BJ (cell line): ENCODE measurements at regions not wholly inside any gene's neighbourhood (a gene's known extent, or its start where the extent isn't known, plus 50 kb on each side); places are given as distances from the start of the nearest gene placed in this dataset.

Experiments used
- CTCF ChIA-PET: fragments of 350-600 bp; formaldehyde crosslinking; extraction: SDS; loops from one replicate; lab custom pipeline; 2021; ENCODE audit warnings: antibody characterized with exemption, inconsistent platforms; lab: Yijun Ruan, JAX
- POLR2A ChIA-PET: fragments of 300-600 bp; sonication (Branson Sonifier 250); formaldehyde crosslinking; extraction: SDS; loops from one replicate; lab custom pipeline; 2021; ENCODE audit warnings: antibody characterized with exemption; lab: Charles Lee
- DNase-seq: peaks from one replicate; pipeline ENCODE4 v3.0.0-alpha.2; 2011; ENCODE audit warnings: low read depth
- H3K27me3 ChIP-seq: 2 replicates; pipeline ENCODE4 v1.6.0; 2011; ENCODE audit warnings: low read length; ENCODE audit not compliant: control insufficient read depth, insufficient read depth
- H3K36me3 ChIP-seq: 2 replicates; pipeline ENCODE4 v1.5.1; 2011; ENCODE audit warnings: low read length; ENCODE audit not compliant: control insufficient read depth, insufficient read depth
- H3K4me3 ChIP-seq: 2 replicates; pipeline ENCODE4 v1.5.1; 2011; ENCODE audit warnings: low read depth, mild to moderate bottlenecking, control low read depth, low read length
- CTCF ChIP-seq: IDR thresholded peaks from 2 replicates; pipeline ENCODE4 v1.5.1; 2011; ENCODE audit warnings: low read depth, mild to moderate bottlenecking, control low read depth, inconsistent platforms, low read length, moderate library complexity; ENCODE audit not compliant: insufficient read depth

- H3K4me3 ChIP-seq = no peak overlapping the region
- H3K36me3 ChIP-seq = no peaks in the 10 kb centered on the region
- CTCF ChIA-PET = interaction anchor here (0.6 to 7.9 kb wide), 26 partner anchors 8 to 655 kb away, joined by 3 to 90 read pairs (median 4); partner anchors contain the start of genes FAM98B and RASGRP1
- H3K27me3 ChIP-seq = no peaks in the 10 kb centered on the region
- no peak for DNase-seq
- POLR2A ChIA-PET = interaction anchor here (0.7 kb wide), 1 partner anchor 438 kb away, joined by 4 read pairs; no protein-coding TSS in a partner anchor
- peak; percentile 80 for TF ChIP-seq CTCF
Measured at GRCh38 chr15:38690719-38691332, 126.2 kb upstream of the RASGRP1 start.

GRCh38 chr15:38691377-38691776, 126.8 kb upstream of the RASGRP1 start:
- no peak overlapping the region for H3K4me3 ChIP-seq
- ChIA-PET CTCF (interaction anchor here (0.7 to 7.9 kb wide), 19 partner anchors 9 to 656 kb away, joined by 3 to 90 read pairs (median 7); partner anchors contain the start of genes FAM98B and RASGRP1), POLR2A (interaction anchor here (0.5 to 0.7 kb wide), 2 partner anchors 437 to 501 kb away, joined by 3 to 4 read pairs; no protein-coding TSS in a partner anchor)
- no peak for DNase-seq
- no peaks in the 10 kb centered on the region for H3K36me3 ChIP-seq
- H3K27me3 ChIP-seq = no peaks in the 10 kb centered on the region
- no peak for TF ChIP-seq CTCF

DNA sequence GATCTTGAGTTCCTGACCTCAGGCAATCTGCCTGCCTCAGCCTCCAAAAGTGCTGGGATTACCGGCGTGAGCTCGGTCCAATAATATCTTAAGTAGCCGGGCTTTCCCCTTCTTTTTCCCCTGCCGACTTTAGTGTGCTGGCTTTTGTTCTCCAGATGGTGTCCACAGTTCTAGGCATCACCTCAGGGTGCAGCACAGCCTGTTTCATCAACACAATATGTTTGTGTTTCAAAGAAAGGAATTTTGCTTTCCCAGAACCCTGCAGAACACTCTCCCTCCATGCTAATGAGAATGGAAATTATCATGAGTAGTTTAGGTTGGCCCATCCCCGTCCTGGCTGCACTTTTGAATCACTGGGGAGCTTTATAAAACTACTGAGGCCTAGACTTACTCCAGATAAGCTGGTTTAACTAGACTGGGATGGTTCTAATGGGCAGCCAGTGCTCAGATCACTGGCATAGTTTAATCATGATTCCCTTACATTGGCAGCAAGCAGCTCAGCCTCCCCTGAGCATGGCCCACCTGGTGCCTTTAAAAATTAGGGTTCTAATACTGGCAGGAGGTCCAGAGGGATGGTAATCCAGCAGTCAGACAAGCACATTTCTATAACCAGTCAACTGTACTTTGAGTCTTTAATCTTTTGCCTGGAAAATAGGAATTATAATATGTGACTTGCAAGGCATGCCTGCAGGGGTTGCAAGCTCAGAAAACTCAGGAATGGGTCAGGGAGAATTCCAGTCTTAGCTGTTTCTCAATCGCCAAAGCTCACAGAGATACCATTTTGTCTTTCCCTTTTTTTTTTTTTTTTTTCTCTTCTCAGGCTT, 127.6 kb upstream of the RASGRP1 start:
- H3K27me3 ChIP-seq = no peaks in the 10 kb centered on the region
- H3K36me3 ChIP-seq = no peaks in the 10 kb centered on the region
- POLR2A ChIA-PET = interaction anchor here (0.5 to 0.6 kb wide), 3 partner anchors 22 to 500 kb away, joined by 3 to 14 read pairs (median 10); no protein-coding TSS in a partner anchor
- TF ChIP-seq CTCF = no peak
- CTCF ChIA-PET = interaction anchor here (1.0 to 7.9 kb wide), 10 partner anchors 8 to 252 kb away, joined by 3 to 90 read pairs (median 9); partner anchors contain the start of genes FAM98B and RASGRP1
- no peak for DNase-seq
- H3K4me3 ChIP-seq = no peak overlapping the region

DNA sequence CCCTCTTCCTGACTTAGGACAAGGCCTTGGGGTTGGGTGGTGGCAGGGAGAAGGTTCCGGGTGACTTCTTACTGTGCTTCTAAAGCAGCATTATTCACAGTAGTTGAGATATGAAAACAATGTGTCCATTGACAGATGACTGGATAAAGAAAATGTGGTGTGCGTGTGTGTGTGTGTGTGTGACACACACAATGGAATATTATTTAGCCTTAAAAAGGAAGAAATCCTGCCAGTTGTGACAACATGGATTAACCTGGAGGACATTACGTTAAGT, 128.1 kb upstream of the RASGRP1 start:
- ChIA-PET CTCF (interaction anchor here (1.0 to 7.9 kb wide), 4 partner anchors 9 to 252 kb away, joined by 3 to 90 read pairs (median 6); partner anchors contain the start of gene FAM98B), POLR2A (interaction anchor here (0.6 kb wide), 2 partner anchors 22 to 293 kb away, joined by 10 to 14 read pairs; no protein-coding TSS in a partner anchor)
- no peak for TF ChIP-seq CTCF
- no peaks in the 10 kb centered on the region for H3K27me3 ChIP-seq
- H3K36me3 ChIP-seq = no peaks in the 10 kb centered on the region
- no peak for DNase-seq
- no peak overlapping the region for H3K4me3 ChIP-seq
